IPS-NIHi7 (cell line): ENCODE measurements at regions not wholly inside any gene's neighbourhood (a gene's known extent, or its start where the extent isn't known, plus 50 kb on each side); places are given as distances from the start of the nearest gene placed in this dataset.

ENCODE experiments used
- DNase-seq: peaks from one replicate; pipeline ENCODE4 v3.0.0; 2012; ENCODE audit warnings: mixed read lengths; ENCODE audit errors: extremely low spot score

DNA sequence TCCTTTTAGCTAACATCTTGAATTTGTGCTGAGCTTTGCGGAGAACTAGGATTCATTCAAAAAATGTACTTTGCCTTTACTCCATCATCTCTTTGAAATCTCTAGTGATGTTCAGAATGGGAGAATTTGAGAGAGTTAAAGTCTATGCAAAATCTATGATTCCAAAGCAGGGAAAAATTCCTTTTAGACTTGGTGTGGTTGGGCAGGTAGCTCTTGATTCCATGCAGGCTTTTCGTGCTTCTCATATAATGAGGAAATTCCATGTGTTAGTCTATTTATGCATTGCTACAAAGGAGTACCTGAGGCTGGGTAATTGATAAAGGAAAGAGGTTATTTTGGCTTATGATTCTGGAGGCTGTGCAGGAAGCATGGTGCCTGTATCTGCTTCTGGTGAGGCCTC lies 258.9 kb upstream of the EPHA4 start:
- no peak for DNase-seq

- DNase-seq, result no peak
These were observed 250.3 kb upstream of the EPHA4 start for GRCh38 chr2:221822416-221822815.

GRCh38 chr2:221818616-221819320 lies 246.7 kb upstream of the EPHA4 start:
- peak; percentile 21 for DNase-seq

DNA sequence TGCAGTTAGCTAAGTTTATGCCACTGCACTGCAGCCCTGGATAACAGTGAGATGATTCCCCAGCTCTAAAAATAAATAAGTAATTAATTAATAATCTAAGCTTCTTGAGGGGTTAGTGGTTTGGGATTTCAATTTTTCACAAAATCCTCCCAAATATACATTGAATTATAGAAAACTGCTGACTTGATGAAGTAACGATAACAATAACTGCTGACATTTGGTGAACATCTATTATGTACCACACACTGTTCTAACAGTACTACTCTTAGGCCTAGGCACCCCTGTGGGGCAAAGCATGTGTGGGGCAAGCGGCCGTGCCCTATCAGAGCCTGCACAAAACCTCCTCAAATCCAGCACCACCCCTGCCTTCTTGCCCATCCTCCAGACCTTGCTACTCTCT lies 245.8 kb upstream of the EPHA4 start:
- no peak for DNase-seq

GRCh38 chr2:221817052-221817451 lies 244.9 kb upstream of the EPHA4 start:
- no peak for DNase-seq

DNA sequence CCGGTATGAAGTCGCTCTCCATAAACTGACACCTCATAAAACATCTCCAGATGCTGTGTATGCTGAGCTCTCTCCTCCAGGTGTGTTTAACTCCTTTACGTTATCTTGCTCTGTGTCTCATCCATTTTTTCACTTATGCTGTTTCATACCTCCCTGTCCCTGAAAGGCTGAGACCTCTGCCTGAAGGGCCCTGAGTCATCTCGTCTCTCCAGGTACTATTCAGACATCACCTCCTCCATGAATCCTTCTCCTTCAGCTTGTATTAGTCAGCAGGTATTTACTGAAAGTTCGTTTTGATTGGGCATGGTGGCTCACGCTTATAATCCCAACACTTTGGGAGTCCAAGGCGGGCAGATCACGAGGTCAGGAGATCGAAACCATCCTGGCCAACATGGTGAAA lies 244.5 kb upstream of the EPHA4 start:
- DNase-seq, result no peak

- DNase-seq, result no peak
These were observed 238.5 kb upstream of the EPHA4 start for GRCh38 chr2:221810650-221811049.

- no peak for DNase-seq
These were observed 238.1 kb upstream of the EPHA4 start for GRCh38 chr2:221810245-221810644.

GRCh38 chr2:221808488-221808887 lies 236.4 kb upstream of the EPHA4 start:
- DNase-seq, result no peak

DNA sequence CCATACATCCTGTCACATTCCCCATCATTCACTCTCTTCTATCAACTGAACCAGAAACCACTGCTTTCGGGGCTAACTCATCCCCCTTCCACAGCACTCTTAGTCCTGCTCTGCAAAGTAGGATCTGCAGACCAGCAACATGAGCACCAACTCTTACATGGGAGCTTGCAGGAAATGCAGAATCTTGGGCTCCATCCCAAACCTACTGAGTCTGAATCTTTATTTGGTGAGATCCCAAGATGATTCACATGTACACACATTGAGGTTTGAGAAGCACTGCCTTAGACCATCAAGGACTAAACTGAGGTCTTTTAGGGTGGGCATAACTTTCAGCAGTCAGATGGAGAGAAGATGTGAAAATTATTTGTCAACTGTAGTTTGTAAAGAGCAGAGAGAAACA lies 235.6 kb upstream of the EPHA4 start:
- no peak for DNase-seq

- DNase-seq, result no peak
These were observed 230.0 kb upstream of the EPHA4 start for GRCh38 chr2:221802089-221802488.

DNA sequence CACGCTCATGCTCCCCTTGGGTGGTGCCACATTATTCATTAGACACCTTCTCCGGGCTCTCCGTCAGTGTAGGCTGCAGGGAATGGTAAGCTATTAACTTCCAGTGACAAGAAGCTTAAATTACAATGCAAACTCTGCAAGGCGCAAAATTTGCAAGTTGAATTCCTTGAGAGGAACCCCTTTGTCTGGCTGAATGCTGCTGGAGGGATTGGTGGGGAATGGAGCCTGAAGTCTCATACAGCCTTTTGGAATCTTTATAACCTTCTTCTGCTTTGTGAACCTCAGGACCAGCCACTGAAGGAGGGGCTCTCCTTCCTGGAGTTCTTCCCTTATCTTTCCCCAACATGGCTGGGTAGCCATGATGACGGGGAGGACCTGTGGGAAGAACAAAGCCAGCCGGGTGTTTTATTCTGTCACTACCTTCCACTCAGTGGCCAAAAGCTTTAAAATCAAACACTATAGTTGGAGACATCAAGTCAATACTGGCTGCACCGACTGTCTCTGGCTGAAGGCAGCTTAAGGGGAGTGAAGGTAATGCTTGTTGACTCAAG lies 220.9 kb upstream of the EPHA4 start:
- DNase-seq, result peak; percentile 41

DNA sequence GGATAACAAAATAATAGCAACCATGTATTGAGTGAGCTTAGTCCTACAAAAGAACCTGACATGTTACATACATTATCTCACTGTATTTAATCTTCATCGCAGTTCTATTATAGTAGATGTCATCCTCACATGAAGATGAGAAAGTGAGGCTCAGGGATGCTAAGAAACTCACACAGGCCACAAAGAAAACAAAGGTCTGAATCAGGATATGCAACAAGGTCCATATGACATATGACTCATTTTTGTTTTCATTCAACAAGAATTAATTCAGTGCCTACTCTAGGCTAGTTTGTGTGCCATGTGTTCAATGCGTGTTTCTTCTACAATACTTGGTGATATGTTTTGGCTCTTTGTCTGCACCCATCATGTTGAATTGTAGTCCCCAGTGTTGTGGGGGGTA lies 219.7 kb upstream of the EPHA4 start:
- no peak for DNase-seq

- DNase-seq, result no peak
These were observed 215.5 kb upstream of the EPHA4 start for GRCh38 chr2:221787561-221787960.

GRCh38 chr2:221786297-221786926 lies 214.3 kb upstream of the EPHA4 start:
- DNase-seq, result no peak

GRCh38 chr2:221780281-221780688 lies 208.2 kb upstream of the EPHA4 start:
- no peak for DNase-seq

DNA sequence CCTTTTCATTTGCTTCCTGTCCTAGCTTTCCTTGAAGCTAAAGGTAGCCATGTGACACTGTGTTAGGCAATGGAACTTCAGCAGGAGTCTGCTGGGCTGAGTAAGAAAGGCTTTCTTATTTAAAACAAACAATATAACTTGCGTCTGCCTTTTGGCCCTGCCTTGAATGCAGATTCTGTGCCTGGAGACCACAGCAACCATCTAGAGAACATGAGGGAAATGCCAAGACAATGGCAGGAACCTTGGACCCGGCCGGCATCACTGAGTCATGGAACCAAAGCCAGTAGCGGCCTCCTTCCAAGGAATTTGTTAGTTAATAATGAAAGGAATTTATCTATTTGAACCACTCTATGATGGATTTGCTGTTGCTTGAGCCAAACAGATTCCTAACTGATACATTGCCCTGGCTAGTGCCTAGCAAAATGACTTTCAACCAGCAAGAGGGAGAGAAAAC lies 207.5 kb upstream of the EPHA4 start:
- DNase-seq, result no peak

DNA sequence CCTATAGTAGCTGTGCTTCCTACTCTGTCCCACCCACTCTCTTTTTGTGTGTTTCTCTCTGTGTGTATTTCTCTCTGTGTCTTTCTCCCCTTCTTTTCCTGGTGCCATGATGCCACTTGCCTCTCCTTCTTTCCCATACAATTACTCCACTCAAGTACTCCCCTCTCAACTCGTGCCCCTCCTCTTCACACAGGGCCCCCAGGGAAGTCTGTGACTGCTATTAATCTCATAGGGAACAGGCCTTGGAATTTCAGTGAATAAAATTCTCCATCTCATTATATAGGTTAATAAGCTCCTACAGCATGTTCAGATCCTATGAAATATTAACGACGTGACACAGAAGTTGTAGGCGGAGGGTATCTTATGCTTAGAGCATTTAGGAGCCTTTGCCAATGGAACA lies 205.9 kb upstream of the EPHA4 start:
- no peak for DNase-seq

DNA sequence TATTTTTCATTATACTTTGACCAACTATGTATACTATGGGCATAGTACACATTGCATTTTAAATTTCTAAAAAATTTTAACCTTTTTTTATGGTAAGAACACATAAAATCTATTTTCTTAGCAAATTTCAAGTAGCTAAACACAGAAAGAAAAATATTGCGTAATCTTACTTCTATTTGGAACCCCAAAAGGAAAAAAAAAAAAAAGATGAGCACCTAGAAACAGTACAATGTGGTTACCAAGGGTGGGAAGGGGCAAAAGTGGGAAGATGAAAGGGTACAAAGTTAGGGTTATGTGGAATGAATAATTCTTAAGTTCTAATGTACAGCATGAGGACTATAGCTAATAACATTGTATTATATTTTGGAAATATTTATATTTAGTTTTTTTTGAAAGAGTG lies 205.0 kb upstream of the EPHA4 start:
- DNase-seq, result no peak

GRCh38 chr2:221775096-221775495 lies 203.0 kb upstream of the EPHA4 start:
- no peak for DNase-seq

GRCh38 chr2:221774136-221774535 lies 202.0 kb upstream of the EPHA4 start:
- DNase-seq, result no peak

DNA sequence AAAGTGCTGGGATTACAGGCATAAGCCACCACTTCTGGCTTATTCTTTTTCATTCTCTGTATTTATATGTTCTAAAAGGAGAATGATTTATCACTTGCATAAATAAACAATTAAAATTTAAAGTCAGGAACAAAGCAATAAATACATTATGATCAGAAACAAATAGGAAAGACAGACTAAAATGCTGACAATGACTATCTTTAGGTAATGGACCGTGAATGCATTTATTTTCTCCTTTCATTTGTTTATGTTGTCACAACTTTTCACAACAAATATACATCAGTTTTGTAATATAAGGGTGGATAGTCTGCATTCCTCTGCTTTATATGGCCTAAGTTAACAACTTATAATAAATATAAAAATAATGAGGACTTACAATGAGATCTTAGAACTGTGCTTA lies 199.2 kb upstream of the EPHA4 start:
- no peak for DNase-seq
